HG02885 (cell line): ENCODE measurements at regions not wholly inside any gene's neighbourhood (a gene's known extent, or its start where the extent isn't known, plus 50 kb on each side); places are given as distances from the start of the nearest gene placed in this dataset.

Source experiments
- ATAC-seq: cut with Tn5 transposase; IDR thresholded peaks from one replicate; pipeline ENCODE4 v1.9.1; 2021; ENCODE audit warnings: mild to moderate bottlenecking; ENCODE audit not compliant: unreplicated experiment, poor library complexity

DNA sequence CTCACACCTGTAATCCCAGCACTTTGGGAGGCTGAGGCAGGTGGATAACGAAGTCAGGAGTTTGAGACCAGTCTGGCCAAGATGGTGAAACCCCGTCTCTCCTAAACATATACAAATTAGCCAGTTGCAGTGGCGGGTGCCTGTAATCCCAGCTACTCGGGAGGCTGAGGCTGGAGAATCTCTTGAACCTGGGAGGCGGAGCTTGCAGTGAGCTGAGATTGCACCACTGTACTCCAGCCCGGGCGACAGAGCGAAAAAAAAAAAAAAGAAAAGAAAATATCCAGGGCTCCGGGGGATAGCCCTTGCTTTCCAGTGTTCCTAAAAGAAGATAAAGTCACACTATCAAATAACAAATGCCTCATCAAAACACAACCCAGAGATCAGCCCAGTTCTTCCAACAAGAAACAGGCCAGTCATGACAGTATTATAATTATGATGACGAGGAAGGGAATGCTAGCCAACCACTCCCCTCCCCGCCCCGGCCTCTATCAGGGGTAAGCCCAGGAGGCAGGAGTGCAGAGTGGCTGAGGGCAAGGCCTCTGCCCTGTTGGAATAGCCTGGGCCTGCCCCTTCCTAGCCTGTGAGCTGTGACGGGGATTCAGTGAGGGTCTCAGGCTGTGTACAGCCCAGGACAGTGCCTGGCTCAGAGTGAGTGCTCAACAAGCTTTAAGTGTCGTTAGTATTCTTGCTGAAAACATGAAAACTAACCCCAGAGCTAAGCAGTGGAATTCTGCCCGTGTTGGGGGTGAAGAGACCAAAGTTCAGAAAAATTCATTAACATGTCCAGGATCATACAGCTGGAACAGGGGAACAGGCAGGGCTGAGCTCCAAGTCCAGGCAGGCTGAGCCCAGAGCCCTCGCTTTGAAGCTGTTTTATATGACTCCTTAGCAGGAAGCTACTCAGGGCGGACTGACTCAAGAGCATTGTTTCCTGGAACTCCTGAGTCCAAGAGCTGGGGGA lies 54.3 kb downstream of the FAM241B start:
- ATAC-seq = no peak

DNA sequence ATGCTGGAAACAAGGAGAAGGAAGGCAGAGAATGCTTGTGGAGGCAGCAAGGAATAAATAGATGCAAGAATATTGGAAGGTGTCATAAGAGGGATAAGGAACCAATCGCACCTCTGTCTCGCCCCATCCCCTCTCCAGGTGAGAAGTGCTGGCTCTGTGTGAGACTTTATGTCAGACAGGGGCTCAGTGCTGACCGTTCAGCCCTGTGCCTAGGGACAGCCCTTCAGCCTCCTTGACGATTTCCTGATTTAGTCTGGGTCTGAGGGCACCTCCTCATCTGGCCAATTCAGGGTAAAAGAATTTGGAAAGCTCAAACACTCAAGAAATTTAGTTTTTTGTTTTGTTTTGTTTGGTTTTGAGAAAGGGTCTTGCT lies 54.9 kb downstream of the FAM241B start:
- ATAC-seq = no peak

DNA sequence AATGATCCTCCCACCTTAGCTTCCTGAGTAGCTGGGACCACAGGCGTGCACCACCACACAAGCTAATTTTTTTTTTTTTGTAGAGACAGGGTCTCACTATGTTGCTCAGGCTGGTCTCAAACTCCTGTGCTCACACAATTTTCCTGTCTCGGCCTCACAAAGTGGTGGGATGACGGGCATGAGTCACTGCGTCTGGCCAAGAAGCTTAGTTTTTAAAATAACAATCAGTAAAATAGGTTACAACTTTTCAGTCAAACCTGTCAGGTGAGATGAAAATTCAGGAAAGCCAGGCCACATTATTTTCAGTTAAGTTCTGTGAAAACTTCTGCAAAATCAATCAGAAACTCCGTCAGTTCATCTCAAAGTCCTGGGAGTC lies 55.4 kb downstream of the FAM241B start:
- no peak for ATAC-seq

DNA sequence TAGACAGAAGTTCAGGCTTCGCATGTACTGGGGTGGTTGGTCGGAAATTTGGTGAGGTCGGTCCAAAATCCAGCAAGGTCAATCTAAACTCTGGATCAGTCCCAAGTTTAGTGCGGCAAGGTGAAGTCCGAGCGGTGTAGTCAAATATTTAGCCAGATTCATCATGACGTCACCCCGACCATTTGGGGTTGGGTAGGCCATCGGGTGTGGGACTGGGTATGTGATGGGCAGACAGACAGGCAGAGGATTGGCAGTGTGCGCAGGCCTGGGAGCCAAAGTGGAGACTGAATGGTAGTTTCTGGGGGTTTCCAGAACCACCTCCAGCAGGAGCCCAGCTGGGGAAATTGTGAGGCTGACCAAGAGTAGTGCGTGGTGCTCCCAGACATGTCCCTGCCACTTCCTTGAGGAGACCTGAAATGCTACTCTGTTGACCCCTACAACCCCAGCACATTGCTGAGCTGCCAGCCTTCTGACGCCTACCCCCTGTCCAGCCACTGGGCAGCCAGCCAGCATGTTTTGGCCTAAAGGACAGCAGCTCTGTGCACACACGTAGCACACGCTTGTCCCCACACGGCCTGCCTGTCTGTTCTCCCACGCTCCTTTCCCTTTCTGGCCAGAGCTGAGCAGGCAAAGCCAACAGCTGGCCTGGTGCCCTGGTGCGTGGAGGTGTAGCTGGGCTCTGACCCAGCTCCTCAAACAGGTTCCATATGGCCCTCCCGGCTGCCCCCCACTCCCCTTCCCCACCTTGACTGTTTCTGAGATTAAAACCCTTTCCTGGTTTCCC lies 55.9 kb downstream of the FAM241B start:
- ATAC-seq = no peak

DNA sequence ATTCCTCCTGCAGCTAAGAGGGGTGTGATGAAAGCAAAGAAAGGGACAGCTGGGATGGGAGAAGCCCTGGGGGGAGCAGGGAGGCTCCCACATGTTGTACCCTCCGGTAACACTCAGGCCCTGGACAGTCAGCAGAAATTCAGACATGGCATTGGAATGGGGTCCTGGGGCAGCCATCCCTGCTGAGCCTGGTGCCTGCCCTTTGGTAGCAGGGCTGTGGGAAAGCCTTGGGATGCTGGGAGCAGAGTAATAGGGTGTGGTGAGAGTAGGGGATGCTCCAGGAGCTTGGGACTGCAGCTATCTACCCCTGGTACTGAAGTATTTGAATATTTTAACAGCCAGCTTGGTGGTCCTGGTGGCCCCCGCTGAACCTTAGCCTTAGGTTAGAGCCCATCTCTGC lies 56.8 kb downstream of the FAM241B start:
- ATAC-seq = no peak

DNA sequence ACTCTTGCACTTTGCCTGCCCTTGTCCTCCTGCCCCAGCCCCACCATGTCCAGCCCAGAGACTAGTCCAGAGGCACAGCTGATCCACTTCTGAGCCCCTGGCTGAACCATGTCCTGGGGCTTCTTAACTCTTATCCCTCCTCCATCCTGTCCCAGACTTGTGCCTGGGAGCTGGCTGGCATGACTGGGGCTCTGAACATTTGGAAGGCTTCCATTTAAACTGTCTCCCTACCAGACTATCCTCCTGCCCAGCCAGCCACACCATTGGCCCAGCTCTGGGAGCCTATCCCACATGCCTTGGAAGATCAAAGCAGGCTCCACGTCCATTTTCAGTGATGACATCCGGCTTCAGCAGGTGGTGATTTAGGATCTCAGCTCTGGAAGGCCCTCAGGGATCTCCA lies 57.4 kb downstream of the FAM241B start:
- no peak for ATAC-seq

DNA sequence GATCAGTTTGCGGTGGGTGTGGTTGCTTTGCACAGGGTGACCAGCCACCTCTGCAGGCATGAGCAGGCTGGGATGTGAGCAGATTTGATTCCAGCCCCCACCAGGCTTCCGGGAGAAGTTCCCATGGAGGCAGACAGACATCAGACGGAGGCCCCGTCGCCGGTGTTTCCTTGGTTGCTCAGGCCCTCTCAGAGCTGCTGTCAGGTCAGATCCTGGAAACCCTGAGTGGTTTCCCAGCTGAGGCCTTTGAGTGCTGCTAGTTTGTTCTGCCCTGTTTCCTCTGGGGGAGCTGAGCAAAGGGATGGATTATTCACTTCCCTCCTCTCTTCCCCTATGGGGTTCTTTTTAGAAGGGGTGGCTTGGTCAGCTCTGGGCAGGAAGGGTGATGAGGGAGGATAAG lies 62.2 kb downstream of the FAM241B start:
- ATAC-seq = no peak

DNA sequence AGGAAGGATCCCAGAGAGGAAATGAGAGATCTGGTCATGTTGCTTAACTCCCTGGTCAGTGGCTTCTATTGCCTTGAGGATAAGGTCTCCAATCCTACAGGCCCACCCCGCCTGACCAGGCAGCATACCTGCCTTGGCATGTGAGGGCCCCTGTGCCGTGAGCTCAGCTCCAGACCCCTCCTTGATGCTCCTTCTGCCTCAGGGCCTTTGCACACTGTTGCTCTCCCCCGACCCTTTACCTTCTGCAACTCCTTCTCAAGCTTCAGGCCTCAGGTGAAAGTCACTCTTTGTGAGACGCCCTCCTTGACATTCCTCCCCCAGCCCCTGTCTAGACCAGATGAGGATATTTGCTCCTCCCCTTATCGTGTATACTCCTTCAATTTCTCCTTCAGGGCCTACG lies 62.8 kb downstream of the FAM241B start:
- no peak for ATAC-seq

DNA sequence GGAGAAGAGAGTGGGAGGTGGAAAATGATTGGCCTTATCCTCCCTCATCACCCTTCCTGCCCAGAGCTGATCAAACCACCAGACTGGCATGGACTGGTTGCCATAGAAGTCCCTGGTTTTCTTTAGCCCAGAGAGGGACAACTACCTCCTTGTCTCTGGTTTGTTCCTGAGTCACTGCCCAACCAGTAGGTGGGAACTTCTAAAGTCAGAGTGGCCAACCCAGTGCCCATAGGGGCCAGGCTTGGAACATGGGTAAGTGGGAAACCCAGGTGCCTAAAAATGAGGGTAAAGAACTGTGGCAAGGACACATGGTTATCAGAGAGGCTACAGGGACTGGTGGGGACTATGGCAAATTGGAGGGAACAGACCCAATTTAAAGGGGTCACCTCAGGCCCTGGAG lies 63.8 kb downstream of the FAM241B start:
- ATAC-seq = no peak

DNA sequence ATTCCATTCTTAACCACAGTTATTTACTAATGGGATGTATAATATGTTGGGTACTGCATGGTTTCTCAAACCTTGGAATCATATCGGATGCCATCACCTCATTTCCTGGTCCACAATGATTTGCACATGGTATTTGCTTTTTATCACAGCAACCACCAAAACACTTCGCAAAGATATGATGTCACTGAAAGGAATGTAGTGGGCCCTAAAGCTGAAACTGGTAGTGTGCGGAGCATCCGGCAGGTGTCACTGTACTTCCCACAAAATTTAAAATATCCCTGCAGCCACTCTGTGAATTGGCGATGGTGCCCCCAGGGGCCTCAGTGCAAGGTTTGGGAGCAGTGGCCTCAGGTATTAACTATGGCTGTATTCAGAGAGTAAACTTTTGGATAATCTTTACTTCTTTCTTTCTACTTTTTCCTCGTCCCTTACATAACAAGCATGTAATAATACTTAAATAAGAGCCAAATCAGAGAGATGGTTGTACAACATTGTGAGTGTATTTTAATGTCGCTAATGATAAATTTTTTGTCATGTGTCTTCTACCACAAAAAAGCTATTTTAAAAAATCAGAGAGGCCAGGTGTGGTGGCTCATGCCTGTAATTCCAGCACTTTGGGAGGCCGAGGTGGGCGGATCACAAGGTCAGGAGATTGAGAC lies 66.2 kb downstream of the FAM241B start:
- no peak for ATAC-seq

DNA sequence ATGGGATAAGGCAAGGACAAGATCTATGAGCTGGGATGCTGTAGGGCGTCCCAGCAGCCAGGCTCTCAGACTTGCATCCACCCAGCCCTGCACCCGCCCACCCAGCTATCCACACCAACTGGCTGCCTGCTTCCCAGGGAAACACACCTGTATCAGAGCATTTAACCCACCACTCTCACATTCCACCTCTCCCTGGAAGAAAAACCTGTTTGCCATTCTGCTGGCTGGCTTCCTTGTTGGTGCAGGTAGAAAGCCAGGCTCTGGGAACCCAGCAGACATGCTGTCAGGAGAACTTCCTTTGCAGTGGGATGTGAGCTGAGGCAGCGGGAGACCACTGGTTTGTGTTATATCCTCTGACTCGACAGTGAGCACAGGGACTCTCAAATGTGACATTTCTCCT lies 67.0 kb downstream of the FAM241B start:
- no peak for ATAC-seq

DNA sequence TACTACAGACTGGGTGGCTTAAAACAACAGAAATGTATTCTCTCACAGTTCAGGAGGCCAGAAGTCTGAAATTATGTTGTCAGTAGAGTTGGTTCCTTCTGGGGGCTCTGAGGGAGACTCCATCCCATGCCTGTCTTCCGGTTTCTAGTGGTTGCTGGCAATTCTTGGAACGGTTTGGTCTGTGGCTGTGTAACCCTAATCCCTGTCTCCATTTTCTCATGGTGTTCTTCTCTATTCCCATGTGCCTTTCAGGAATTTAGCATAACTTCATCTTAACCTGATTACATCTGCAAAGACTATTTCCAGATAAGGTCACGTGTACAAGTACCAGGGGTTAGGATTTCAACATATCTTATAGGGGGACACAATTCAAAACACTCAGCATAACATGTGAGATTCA lies 73.2 kb downstream of the FAM241B start:
- ATAC-seq = no peak

DNA sequence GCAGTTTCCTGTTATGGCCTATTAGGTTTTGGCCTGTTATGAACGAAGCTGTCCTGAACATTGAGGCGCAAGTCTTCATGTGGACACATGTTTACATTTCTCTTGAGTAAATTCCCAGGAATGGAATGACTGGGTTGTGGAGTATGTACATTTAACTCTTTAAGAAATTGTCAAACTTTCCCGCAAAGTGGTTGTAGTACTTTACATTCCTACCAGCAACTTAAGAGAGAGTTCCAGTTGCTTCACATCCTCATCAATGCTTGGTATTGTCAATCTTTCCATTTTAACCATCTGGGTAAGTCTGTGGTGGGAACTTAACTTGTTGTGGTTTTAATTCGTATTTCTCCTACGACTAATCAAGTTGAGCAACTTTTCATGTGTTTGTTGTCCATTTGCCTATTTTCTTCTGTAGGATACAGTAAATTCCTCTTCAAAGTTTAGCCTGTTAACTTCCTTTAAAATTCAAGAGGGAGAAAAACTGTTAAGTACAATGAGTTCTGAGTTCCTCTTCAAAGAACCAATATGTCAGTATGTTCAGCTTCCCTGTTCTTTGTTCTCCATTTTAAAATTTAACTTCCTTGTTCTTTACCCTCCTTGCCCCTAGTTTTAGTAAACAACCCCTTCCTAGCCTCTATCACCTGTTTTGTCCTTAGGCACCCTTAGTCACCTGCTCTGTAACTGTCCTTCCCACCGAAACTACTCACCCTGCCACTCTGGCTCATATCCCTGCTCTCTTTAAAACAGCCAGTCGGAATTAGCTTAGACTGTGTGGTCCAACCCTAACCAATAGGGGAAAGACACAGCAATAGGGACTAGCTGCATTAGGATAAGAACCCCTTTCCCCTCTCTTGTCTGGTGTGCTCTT lies 74.0 kb downstream of the FAM241B start:
- no peak for ATAC-seq

DNA sequence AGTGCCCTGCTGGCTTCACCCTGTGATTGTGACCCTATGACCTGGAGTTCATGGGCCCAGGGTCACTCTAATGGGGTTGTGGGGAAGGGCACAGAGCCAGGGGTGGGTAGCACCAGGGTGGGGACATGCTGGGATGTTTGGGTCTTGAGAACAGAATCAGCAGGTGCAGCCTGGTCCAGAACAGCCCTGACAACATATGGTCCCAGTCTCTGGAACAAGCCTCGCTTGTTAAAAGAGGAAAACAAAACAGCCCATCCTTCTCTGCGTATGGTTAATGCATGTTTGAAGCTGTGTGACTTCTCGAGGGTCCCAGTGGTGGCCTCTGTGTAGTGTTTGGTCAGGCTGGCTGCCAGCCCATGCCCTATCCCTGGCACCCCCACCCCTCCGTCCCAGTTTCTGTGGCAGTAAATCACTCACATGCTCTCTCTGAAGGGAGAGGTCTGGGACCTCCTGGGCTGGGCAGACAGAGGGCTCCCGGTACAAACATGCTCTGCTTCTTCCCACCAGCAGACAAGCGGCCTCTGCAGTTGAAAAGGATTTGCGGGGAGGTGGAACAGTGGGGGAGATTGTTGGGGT lies 79.4 kb downstream of the FAM241B start:
- ATAC-seq = no peak

DNA sequence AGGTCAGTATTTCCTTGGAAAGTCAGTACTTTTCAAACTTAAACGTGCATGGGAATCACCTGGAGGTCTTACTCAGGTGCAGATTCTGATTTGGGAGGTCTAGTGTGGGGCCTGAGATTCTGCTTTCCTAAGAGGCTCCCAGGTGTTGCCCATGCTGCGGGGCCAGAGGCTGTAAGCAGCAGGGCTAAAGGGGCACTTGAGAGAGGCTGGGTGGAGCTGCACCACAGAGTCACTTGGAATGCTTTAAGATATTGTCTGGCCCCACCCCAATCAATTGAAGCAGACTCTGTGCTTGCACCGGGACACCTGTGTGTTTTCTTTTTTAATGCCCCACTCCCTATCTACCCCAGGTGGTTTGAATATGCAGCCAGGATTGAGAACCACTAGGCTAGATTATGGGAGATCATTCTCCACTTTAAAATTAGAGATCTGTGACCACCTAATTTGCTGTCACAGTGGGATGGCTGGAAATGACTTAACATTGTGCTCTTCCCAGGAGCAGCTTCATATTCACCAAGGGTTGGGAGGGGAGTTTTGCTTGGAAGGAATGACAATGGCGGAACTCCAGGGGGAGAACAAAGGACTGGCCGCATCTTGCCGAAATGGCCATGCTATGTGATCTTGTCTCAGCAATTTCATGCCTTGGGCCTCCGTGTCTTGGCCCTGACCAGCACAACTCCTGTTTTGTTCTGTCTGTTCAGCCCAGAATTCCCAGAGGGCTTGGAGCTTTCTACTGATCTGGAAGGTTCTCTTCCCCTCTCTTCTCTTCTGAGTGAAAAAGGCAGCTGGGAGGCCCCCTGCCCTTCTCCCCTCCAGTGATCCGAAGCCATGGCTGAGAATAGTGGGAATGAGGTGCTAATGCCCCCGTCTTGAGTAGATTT lies 80.2 kb downstream of the FAM241B start:
- ATAC-seq = no peak

DNA sequence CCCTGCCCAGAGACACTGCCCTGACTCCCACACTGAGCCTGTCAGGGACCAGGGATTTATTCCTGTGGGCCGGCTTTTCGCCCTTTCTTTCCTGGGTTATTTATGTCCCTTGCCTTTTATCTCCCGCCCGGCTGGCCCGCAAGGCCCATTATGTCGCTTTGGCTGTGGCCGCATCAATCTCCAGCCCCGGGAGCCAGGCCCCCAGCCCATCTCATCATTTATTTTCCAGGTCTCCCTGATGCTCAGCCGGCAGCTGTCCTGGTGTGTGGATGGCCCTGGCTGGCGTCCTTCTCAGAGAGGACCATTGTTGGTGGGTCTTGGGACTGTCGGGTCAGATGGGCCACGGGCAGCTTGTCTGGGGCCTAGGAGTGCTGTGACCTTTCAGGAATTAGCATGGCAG lies 82.3 kb downstream of the FAM241B start:
- no peak for ATAC-seq

DNA sequence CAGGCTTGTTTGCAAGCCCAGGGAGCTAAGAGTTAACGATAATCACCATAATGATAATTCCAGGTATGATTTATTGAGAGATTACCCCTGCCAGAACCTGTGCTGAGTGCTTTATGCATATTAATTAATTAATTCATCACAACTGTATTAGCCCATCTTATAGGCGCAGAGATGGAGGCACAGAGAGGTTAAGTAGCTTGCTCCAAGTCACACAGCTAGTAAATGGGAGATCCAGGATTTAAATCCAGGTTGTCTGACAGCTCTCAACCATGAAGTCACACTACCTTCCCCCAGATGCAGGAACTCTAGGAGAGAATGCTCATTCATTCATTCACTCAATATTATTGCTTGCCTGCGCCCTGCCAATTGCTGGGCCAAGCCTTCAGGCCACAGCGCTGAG lies 84.5 kb downstream of the FAM241B start:
- ATAC-seq = no peak

DNA sequence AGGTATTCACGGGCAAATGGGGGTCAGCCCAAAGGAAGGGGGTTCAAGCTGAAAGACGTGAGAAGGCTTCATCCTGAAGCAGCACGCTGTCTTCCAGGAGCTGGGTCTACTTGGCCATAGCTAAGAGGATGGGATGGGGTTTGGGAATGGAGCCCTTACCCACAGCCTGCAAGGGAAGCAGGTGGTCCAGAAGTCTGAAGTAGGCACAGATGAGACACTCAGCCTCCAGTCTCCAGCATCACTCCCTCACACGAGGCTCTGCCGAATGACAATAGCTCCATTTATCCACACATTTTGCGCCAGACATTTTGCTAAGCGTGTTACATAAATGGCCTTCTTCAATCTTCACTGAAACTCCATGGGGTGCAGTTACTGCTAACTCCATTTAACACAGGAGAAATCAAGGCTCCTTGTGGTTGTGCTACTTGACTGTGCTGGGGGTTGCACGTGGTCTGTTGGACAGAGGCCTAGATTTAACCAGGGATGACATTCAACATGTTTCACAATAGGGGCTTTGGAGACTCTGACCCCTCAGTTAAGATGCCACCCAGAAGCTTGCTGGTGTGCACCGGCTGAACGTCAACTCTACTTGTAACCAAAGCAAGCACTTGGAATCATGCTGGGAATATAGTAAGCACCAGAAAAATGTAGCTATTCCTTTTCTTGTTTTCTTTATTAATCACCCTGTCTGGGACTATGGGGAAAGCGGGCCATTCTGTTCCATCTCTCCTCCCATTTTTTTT lies 85.3 kb downstream of the FAM241B start:
- ATAC-seq = no peak
